Osteocyte (in vitro differentiated cells): ENCODE measurements at regions not wholly inside any gene's neighbourhood (a gene's known extent, or its start where the extent isn't known, plus 50 kb on each side); places are given as distances from the start of the nearest gene placed in this dataset.

Source experiments
- DNase-seq: peaks from one replicate; pipeline ENCODE4 v3.0.0; 2021; ENCODE audit warnings: mixed read lengths; ENCODE audit not compliant: unreplicated experiment; ENCODE audit errors: extremely low spot score
- H3K27ac Mint-ChIP-seq: one replicate; pipeline ENCODE4 v1.8.0; 2021; ENCODE audit warnings: mild to moderate bottlenecking, mixed read lengths; ENCODE audit not compliant: unreplicated experiment
- H3K27me3 Mint-ChIP-seq: one replicate; pipeline ENCODE4 v1.8.0; 2021; ENCODE audit warnings: mixed read lengths; ENCODE audit not compliant: unreplicated experiment
- H3K36me3 Mint-ChIP-seq: one replicate; pipeline ENCODE4 v1.8.0; 2021; ENCODE audit warnings: mixed read lengths; ENCODE audit not compliant: unreplicated experiment
- H3K4me1 Mint-ChIP-seq: one replicate; pipeline ENCODE4 v1.8.0; 2021; ENCODE audit warnings: mixed read lengths; ENCODE audit not compliant: unreplicated experiment
- H3K4me3 Mint-ChIP-seq: one replicate; pipeline ENCODE4 v1.8.0; 2021; ENCODE audit warnings: mild to moderate bottlenecking, moderate library complexity, mixed read lengths; ENCODE audit not compliant: unreplicated experiment
- H3K9me3 Mint-ChIP-seq: one replicate; pipeline ENCODE4 v1.8.0; 2021; ENCODE audit warnings: mixed read lengths; ENCODE audit not compliant: unreplicated experiment
- CTCF ChIP-seq: fragments of 200-600 bp; sonication (generic); IDR thresholded peaks from 2 replicates; pipeline ENCODE4 v1.5.0; 2021; ENCODE audit warnings: antibody characterized with exemption, mild to moderate bottlenecking, moderate library complexity

GRCh38 chr4:165709973-165710526, 163.0 kb upstream of the TLL1 start:
- H3K9me3 Mint-ChIP-seq: no peaks in the 10 kb centered on the region
- H3K27ac Mint-ChIP-seq: no peak overlapping the region
- no peak overlapping the region for H3K4me3 Mint-ChIP-seq
- H3K27me3 Mint-ChIP-seq: no peaks in the 10 kb centered on the region
- no peak for TF ChIP-seq CTCF
- no peak for DNase-seq
- H3K36me3 Mint-ChIP-seq: no peaks in the 10 kb centered on the region
- H3K4me1 Mint-ChIP-seq: peaks cover 20% of the 10 kb centered on the region

- peaks cover 2% of the 10 kb centered on the region for H3K36me3 Mint-ChIP-seq
- no peaks in the 10 kb centered on the region for H3K9me3 Mint-ChIP-seq
- H3K27ac Mint-ChIP-seq: no peak overlapping the region
- peaks cover 23% of the 10 kb centered on the region for H3K4me1 Mint-ChIP-seq
- H3K27me3 Mint-ChIP-seq: no peaks in the 10 kb centered on the region
- no peak for TF ChIP-seq CTCF
- no peak overlapping the region for H3K4me3 Mint-ChIP-seq
- DNase-seq: no peak
Measured at GRCh38 chr4:165711436-165711835, 161.6 kb upstream of the TLL1 start.

GRCh38 chr4:165711912-165712311, 161.1 kb upstream of the TLL1 start:
- DNase-seq: no peak
- no peak overlapping the region for H3K4me3 Mint-ChIP-seq
- H3K27ac Mint-ChIP-seq: no peak overlapping the region
- H3K27me3 Mint-ChIP-seq: no peaks in the 10 kb centered on the region
- no peak for TF ChIP-seq CTCF
- peaks cover 2% of the 10 kb centered on the region for H3K36me3 Mint-ChIP-seq
- peaks cover 27% of the 10 kb centered on the region for H3K4me1 Mint-ChIP-seq
- H3K9me3 Mint-ChIP-seq: no peaks in the 10 kb centered on the region

- TF ChIP-seq CTCF: no peak
- H3K36me3 Mint-ChIP-seq: peaks cover 2% of the 10 kb centered on the region
- peaks cover 25% of the 10 kb centered on the region for H3K4me1 Mint-ChIP-seq
- H3K4me3 Mint-ChIP-seq: no peak overlapping the region
- H3K27ac Mint-ChIP-seq: no peak overlapping the region
- no peaks in the 10 kb centered on the region for H3K27me3 Mint-ChIP-seq
- no peak for DNase-seq
- no peaks in the 10 kb centered on the region for H3K9me3 Mint-ChIP-seq
Measured at GRCh38 chr4:165714650-165715049, 158.4 kb upstream of the TLL1 start.

GRCh38 chr4:165715211-165715610, 157.8 kb upstream of the TLL1 start:
- Mint-ChIP-seq H3K27ac (no peak overlapping the region), H3K36me3 (peaks cover 2% of the 10 kb centered on the region), H3K9me3 (peaks cover under 1% of the 10 kb centered on the region), H3K4me3 (no peak overlapping the region), H3K27me3 (no peaks in the 10 kb centered on the region), H3K4me1 (peaks cover 19% of the 10 kb centered on the region)
- no peak for DNase-seq
- TF ChIP-seq CTCF: no peak
